ENCODE measurements at regions not wholly inside any gene's neighbourhood (a gene's known extent, or its start where the extent isn't known, plus 50 kb on each side); places are given as distances from the start of the nearest gene placed in this dataset.

- Mint-ChIP-seq H3K27ac (ENCODE audit: unreplicated experiment) (no peak overlapping the region), H3K36me3 (ENCODE audit: unreplicated experiment) (no peaks in the 10 kb centered on the region), H3K27me3 (ENCODE audit: unreplicated experiment) (no peaks in the 10 kb centered on the region), H3K4me3 (ENCODE audit: unreplicated experiment) (no peak overlapping the region), H3K9me3 (ENCODE audit: unreplicated experiment) (no peaks in the 10 kb centered on the region), H3K4me1 (ENCODE audit: low read depth, unreplicated experiment) (peaks cover 12% of the 10 kb centered on the region)
- TF ChIP-seq CTCF (IDR thresholded peaks at IDR 0.05; ENCODE audit: partially characterized antibody, unreplicated experiment): no peak
- DNase-seq: no peak
These were observed 151.6 kb downstream of the TM9SF2 start for GRCh38 chr13:99652901-99653300.

- no peak overlapping the region for H3K27ac Mint-ChIP-seq (ENCODE audit: unreplicated experiment)
- H3K36me3 Mint-ChIP-seq (ENCODE audit: unreplicated experiment): no peaks in the 10 kb centered on the region
- H3K27me3 Mint-ChIP-seq (ENCODE audit: unreplicated experiment): no peaks in the 10 kb centered on the region
- no peak for TF ChIP-seq CTCF (IDR thresholded peaks at IDR 0.05; ENCODE audit: partially characterized antibody, unreplicated experiment)
- no peaks in the 10 kb centered on the region for H3K9me3 Mint-ChIP-seq (ENCODE audit: unreplicated experiment)
- no peak for DNase-seq
- H3K4me3 Mint-ChIP-seq (ENCODE audit: unreplicated experiment): no peak overlapping the region
- H3K4me1 Mint-ChIP-seq (ENCODE audit: low read depth, unreplicated experiment): peaks cover 10% of the 10 kb centered on the region
These were observed 150.9 kb downstream of the TM9SF2 start for GRCh38 chr13:99652141-99652540.

DNA sequence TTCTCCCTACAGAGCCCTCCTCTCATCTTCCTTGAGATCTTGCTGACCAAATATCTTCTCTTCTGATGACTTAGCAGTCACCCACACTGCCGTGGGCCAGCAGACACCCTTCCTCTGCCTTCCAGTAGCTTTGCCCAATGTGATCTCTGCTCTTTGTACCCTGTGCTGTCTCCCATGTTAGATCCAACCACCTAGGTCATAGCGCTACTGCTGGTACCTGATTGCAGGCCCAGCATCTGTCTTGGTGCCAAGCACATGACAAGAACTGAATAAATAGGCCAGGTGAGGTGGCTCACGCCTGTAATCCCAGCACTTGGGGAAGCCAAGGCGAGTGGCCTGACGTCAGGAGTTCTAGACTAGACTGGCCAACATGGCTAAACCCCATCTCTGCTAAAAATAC, 149.7 kb downstream of the TM9SF2 start:
- no peaks in the 10 kb centered on the region for H3K36me3 Mint-ChIP-seq (ENCODE audit: unreplicated experiment)
- H3K27ac Mint-ChIP-seq (ENCODE audit: unreplicated experiment): no peak overlapping the region
- H3K27me3 Mint-ChIP-seq (ENCODE audit: unreplicated experiment): no peaks in the 10 kb centered on the region
- no peak for DNase-seq
- peaks cover 1% of the 10 kb centered on the region for H3K4me1 Mint-ChIP-seq (ENCODE audit: low read depth, unreplicated experiment)
- no peak for TF ChIP-seq CTCF (IDR thresholded peaks at IDR 0.05; ENCODE audit: partially characterized antibody, unreplicated experiment)
- no peak overlapping the region for H3K4me3 Mint-ChIP-seq (ENCODE audit: unreplicated experiment)
- H3K9me3 Mint-ChIP-seq (ENCODE audit: unreplicated experiment): no peaks in the 10 kb centered on the region

GRCh38 chr13:99650410-99650809, 149.1 kb downstream of the TM9SF2 start:
- Mint-ChIP-seq H3K36me3 (ENCODE audit: unreplicated experiment) (no peaks in the 10 kb centered on the region), H3K9me3 (ENCODE audit: unreplicated experiment) (no peaks in the 10 kb centered on the region), H3K27ac (ENCODE audit: unreplicated experiment) (no peak overlapping the region), H3K4me1 (ENCODE audit: low read depth, unreplicated experiment) (no peaks in the 10 kb centered on the region), H3K4me3 (ENCODE audit: unreplicated experiment) (no peak overlapping the region), H3K27me3 (ENCODE audit: unreplicated experiment) (no peaks in the 10 kb centered on the region)
- no peak for DNase-seq
- no peak for TF ChIP-seq CTCF (IDR thresholded peaks at IDR 0.05; ENCODE audit: partially characterized antibody, unreplicated experiment)

DNA sequence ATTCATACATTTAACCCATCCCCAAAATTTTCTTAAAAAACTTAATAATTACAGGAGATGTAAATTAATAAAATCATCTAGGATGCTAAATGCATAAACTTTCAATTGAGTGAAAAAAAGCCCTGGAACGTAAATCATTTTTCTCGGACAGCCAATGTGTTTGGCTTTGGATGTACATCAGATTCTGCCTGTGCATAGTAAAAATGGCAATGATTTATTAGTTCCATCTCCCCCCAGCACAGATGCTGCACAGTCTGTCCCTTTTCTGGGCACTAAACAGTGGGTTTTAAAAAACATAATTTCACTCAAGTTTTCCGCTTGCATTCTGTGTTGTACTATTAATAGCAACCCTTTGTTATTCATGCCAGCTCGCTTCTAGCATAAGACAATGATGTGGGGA, 147.7 kb downstream of the TM9SF2 start:
- no peak for DNase-seq
- H3K4me3 Mint-ChIP-seq (ENCODE audit: unreplicated experiment): no peak overlapping the region
- no peaks in the 10 kb centered on the region for H3K4me1 Mint-ChIP-seq (ENCODE audit: low read depth, unreplicated experiment)
- H3K36me3 Mint-ChIP-seq (ENCODE audit: unreplicated experiment): no peaks in the 10 kb centered on the region
- no peak for TF ChIP-seq CTCF (IDR thresholded peaks at IDR 0.05; ENCODE audit: partially characterized antibody, unreplicated experiment)
- no peaks in the 10 kb centered on the region for H3K9me3 Mint-ChIP-seq (ENCODE audit: unreplicated experiment)
- no peak overlapping the region for H3K27ac Mint-ChIP-seq (ENCODE audit: unreplicated experiment)
- H3K27me3 Mint-ChIP-seq (ENCODE audit: unreplicated experiment): no peaks in the 10 kb centered on the region
